D721Med (cell line): ENCODE measurements at regions not wholly inside any gene's neighbourhood (a gene's known extent, or its start where the extent isn't known, plus 50 kb on each side); places are given as distances from the start of the nearest gene placed in this dataset.

Experiments
- DNase-seq: peaks from one replicate; pipeline ENCODE4 v3.0.0; 2011; ENCODE audit warnings: low spot score; ENCODE audit not compliant: insufficient read length
- FAIRE-seq: peaks from 2 replicates; lab custom pipeline; 2011; peaks lifted over from hg19 to GRCh38; lab: Jason Lieb, UNC
- TF ChIP-seq, protein P1 (sequence below): IDR thresholded peaks from 2 replicates; pipeline ENCODE4 v1.5.1; 2012; ENCODE audit warnings: mild to moderate bottlenecking, control low read depth; ENCODE audit not compliant: insufficient read depth; ENCODE audit errors: missing control alignments

- TF ChIP-seq, protein P1, sequence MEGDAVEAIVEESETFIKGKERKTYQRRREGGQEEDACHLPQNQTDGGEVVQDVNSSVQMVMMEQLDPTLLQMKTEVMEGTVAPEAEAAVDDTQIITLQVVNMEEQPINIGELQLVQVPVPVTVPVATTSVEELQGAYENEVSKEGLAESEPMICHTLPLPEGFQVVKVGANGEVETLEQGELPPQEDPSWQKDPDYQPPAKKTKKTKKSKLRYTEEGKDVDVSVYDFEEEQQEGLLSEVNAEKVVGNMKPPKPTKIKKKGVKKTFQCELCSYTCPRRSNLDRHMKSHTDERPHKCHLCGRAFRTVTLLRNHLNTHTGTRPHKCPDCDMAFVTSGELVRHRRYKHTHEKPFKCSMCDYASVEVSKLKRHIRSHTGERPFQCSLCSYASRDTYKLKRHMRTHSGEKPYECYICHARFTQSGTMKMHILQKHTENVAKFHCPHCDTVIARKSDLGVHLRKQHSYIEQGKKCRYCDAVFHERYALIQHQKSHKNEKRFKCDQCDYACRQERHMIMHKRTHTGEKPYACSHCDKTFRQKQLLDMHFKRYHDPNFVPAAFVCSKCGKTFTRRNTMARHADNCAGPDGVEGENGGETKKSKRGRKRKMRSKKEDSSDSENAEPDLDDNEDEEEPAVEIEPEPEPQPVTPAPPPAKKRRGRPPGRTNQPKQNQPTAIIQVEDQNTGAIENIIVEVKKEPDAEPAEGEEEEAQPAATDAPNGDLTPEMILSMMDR = no peak
- DNase-seq (no peak), FAIRE-seq (no peak)
These were observed 569.1 kb downstream of the NPHP4 start for GRCh38 chr1:5423109-5423508.

DNA sequence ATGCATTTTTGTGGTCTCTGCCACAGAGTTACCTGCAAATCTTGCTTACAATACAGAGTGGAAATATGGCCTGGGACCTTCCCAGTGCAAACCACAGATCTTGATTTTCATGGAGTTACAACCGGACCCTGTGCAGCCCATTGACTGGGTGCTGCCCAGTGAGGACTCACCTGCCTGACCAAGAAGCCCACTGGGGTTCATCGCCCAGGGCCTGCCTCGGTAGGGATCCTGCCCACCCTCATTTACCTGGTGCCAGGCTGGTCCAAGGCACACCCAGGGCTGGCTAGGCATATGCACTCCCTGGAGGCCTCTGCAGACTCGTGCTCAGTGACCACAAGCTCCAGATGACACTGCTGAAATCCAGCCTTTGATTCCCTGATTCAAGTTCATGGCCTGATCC, 572.7 kb downstream of the NPHP4 start:
- TF ChIP-seq, protein P1 = no peak
- no peak for DNase-seq
- no peak for FAIRE-seq

DNA sequence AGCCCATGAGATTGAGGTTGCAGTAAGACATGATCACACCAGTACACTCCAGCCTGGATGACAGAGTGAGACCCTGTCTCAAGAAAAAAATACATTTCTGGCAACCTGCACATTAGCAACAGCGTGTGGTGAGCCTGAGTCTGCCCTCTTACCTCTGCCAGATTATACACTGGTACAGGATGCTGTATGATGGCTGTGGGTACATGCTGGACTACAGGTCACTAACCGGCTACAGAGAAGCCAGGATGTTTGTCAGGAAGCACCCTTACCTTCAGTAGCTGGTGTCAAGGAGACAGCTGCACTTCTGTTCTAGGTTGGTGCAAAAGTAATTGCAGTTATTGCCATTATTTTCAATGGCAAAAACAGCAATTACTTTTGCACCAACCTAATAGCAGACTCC, 575.7 kb downstream of the NPHP4 start:
- TF ChIP-seq, protein P1 = no peak
- FAIRE-seq (no peak), DNase-seq (no peak)

DNA sequence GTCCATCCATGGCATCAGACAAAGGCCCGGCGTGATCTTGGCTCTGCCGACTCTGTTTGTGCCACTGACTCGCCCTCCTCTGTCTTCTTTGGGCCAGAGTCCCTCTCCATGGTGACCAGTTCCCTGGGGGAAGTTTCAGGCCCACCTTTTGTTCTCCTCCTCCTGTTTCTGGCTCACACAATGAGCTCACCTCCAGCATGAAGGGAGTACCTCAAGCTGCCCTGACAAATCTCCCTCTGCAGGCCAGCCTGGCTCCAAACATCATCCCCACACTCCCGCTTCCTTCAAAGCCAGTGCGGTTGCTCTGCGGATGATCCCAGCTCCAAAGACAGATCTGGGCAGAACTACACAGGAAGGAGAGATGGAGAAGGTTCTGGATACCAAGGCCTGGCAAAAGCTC, 576.6 kb downstream of the NPHP4 start:
- TF ChIP-seq, protein P1 = no peak
- no peak for FAIRE-seq
- no peak for DNase-seq

DNA sequence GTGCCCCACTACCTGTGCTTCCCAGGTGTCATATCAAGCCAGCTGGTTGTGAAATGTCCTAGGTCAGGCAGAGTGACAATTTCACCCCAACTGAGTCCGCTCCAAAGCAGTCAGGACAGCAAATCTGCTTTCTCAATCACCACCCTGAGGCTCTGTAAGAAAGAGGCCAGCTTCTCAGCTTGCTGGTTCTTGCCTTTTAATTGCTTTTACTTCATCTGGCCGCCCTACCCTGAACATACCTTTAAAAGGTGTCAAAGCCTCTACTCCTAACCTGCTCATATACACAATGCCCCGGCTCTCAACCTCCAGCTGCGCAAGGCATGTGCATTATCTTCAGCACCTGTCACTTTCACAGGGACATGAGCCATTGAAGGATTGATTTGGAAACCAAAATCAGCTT, 581.6 kb downstream of the NPHP4 start:
- TF ChIP-seq, protein P1 = no peak

GRCh38 chr1:5408401-5408800, 583.8 kb downstream of the NPHP4 start:
- TF ChIP-seq, protein P1 = no peak
- FAIRE-seq = no peak
- DNase-seq = no peak

More for the DNA sequence above, 581.6 kb downstream of the NPHP4 start:
- FAIRE-seq = no peak
- no peak for DNase-seq

DNA sequence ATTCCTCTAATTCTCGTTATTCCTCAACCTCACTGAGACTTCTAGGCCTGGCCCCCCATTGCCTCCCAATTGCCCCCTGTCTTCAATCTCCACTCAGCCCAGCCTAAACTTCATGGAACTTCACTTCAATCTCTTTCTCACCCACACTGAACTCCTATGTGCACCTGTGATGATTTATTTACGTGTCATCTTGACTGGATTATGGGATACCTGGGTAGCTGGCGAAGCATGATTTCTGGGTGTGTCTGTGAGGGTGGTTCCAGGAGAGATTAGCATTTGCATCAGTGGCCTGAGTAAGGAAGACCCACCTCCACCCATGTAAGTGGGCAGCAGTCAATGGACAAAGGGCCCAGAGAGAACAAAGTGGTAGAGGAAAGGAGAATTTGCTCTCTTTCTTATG, 587.0 kb downstream of the NPHP4 start:
- FAIRE-seq (no peak), DNase-seq (no peak)
- TF ChIP-seq, protein P1 = no peak
